Keratinocyte (primary cell): ENCODE measurements at regions not wholly inside any gene's neighbourhood (a gene's known extent, or its start where the extent isn't known, plus 50 kb on each side); places are given as distances from the start of the nearest gene placed in this dataset.

ENCODE experiments used
- DNase-seq: peaks from one replicate; pipeline ENCODE4 v3.0.0-alpha.2; 2011; ENCODE audit warnings: low read depth, missing footprints, low spot score
- FAIRE-seq: peaks from 2 replicates; lab custom pipeline; 2011; peaks lifted over from hg19 to GRCh38; lab: Jason Lieb, UNC
- H2AFZ ChIP-seq: 2 replicates; pipeline ENCODE4 v1.6.0; 2012; ENCODE audit warnings: low read length, control low read depth, inconsistent platforms; ENCODE audit not compliant: control insufficient read depth
- H3K27ac ChIP-seq: 2 replicates; pipeline ENCODE4 v1.5.1; 2011; ENCODE audit warnings: low read length; ENCODE audit not compliant: control insufficient read depth, insufficient read depth
- H3K27me3 ChIP-seq: 3 replicates; pipeline ENCODE4 v1.6.0; 2011; ENCODE audit warnings: low read length; ENCODE audit not compliant: control insufficient read depth, insufficient read depth; ENCODE audit errors: extremely low read depth
- H3K36me3 ChIP-seq, 2 experiments: 2 replicates in 1 of 2; 3 replicates in 1 of 2; pipeline ENCODE4 v1.5.1; 2011; ENCODE audit warnings: low read length in 2 of 2, mild to moderate bottlenecking in 1 of 2; ENCODE audit not compliant: control insufficient read depth in 2 of 2, insufficient read depth in 2 of 2; ENCODE audit errors: extremely low read depth in 1 of 2
- H3K4me1 ChIP-seq: 3 replicates; pipeline ENCODE4 v1.5.1; 2011; ENCODE audit warnings: low read length; ENCODE audit not compliant: control insufficient read depth, insufficient read depth; ENCODE audit errors: extremely low read depth
- H3K4me2 ChIP-seq: 3 replicates; pipeline ENCODE4 v1.6.0; 2011; ENCODE audit warnings: low read depth, low read length; ENCODE audit not compliant: control insufficient read depth, insufficient read depth; ENCODE audit errors: extremely low read depth
- H3K4me3 ChIP-seq, 3 experiments: fragments of 200-600 bp in 1 of 3; sonication (generic) in 1 of 3; 2 replicates in 2 of 3; 3 replicates in 1 of 3; pipeline ENCODE4 v1.5.1; 2011 to 2016; ENCODE audit warnings: low read length in 3 of 3, mild to moderate bottlenecking in 3 of 3, control low read depth in 2 of 3, inconsistent platforms in 1 of 3, low read depth in 1 of 3, mixed read lengths in 1 of 3, mixed run types in 1 of 3, moderate library complexity in 1 of 3; ENCODE audit not compliant: control insufficient read depth in 2 of 3, insufficient read depth in 2 of 3; ENCODE audit errors: extremely low read depth in 1 of 3
- H3K79me2 ChIP-seq: 2 replicates; pipeline ENCODE4 v1.6.0; 2012; ENCODE audit warnings: low read length; ENCODE audit not compliant: control insufficient read depth, insufficient read depth
- H3K9ac ChIP-seq: 3 replicates; pipeline ENCODE4 v1.6.0; 2011; ENCODE audit warnings: low read length; ENCODE audit not compliant: control insufficient read depth, insufficient read depth; ENCODE audit errors: extremely low read depth
- H3K9me1 ChIP-seq: 3 replicates; pipeline ENCODE4 v1.6.0; 2011; ENCODE audit warnings: low read length; ENCODE audit not compliant: control insufficient read depth, insufficient read depth; ENCODE audit errors: extremely low read depth
- H3K9me3 ChIP-seq: 2 replicates; pipeline ENCODE4 v1.5.1; 2012; ENCODE audit warnings: low read depth, low read length; ENCODE audit not compliant: control insufficient read depth
- H4K20me1 ChIP-seq: 3 replicates; pipeline ENCODE4 v1.6.0; 2011; ENCODE audit warnings: low read length; ENCODE audit not compliant: control insufficient read depth, insufficient read depth; ENCODE audit errors: extremely low read depth
- CTCF ChIP-seq, 3 experiments: IDR thresholded peaks in 1 of 3; conservative IDR thresholded peaks in 1 of 3; optimal IDR thresholded peaks in 1 of 3; 2 replicates in 2 of 3; 3 replicates in 1 of 3; pipeline versions ENCODE3 to v1.5.1; 2011; ENCODE audit warnings: low read length in 3 of 3, mild to moderate bottlenecking in 3 of 3, moderate library complexity in 2 of 3, control low read depth in 1 of 3, inconsistent platforms in 1 of 3; ENCODE audit not compliant: insufficient read depth in 2 of 3; ENCODE audit errors: extremely low read depth in 1 of 3
- EZH2 ChIP-seq: IDR thresholded peaks from one replicate; pipeline ENCODE4 v1.6.1; 2012; ENCODE audit warnings: inconsistent platforms, mild to moderate bottlenecking, low read length, moderate library complexity
- dilution Hi-C: fragments of 300-500 bp; cut with MboI; formaldehyde crosslinking; loops from one replicate; pipeline ENCODE4 v1.7.0; 2020; ENCODE audit warnings: low sequenced_read_pairs; ENCODE audit not compliant: extremely low pct_ligation_motif_present

DNA sequence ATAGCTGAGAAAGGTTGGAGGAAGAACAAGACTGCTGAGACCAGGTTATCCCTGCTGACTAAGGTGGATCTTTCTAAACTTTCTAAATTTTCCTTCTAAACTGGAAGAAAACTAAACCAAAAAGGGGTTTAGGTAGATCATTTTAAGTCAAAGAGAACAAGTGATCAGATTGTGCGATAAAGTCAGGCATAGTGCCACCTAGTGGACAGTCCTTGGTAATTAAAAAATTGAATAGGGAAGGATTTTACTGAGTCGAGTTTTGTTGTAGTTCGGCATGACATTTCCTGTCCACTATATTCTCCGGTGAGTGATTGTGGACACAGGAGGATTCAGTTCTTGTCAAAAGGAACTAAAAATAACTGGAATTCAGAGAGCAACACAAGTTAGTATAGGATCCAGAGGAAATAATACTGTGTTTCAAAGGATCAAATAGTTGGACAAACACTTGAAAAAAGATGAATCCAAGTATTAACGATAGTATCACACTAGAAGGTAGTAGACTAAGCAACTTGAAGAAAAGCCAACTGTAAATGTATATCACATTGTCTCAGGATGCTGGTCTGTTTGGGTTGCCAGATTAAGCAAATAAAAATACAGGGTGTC, 1236.4 kb downstream of the FAM181B start:
- DNase-seq, result no peak
- H3K27me3 ChIP-seq, result no peaks in the 10 kb centered on the region
- no peak overlapping the region for H3K27ac ChIP-seq
- H2AFZ ChIP-seq, result no peak overlapping the region
- H3K4me1 ChIP-seq, result no peaks in the 10 kb centered on the region
- H3K9ac ChIP-seq, result no peak overlapping the region
- no peaks in the 10 kb centered on the region for H3K9me1 ChIP-seq
- no peaks in the 10 kb centered on the region for H3K9me3 ChIP-seq
- H3K79me2 ChIP-seq, result no peaks in the 10 kb centered on the region
- TF ChIP-seq CTCF (optimal IDR thresholded peaks at IDR 0.05 in 1 of 3, IDR thresholded peaks at IDR 0.05 in 1 of 3, conservative IDR thresholded peaks at IDR 0.05 in 1 of 3; ENCODE audit: extremely low read depth in 1 of 3, insufficient read depth in 2 of 3, low read length in 3 of 3) (peak in 2 of 3 experiments; percentile 45 to 53), EZH2 (no peak)
- H3K36me3 ChIP-seq, result no peaks in the 10 kb centered on the region
- H3K4me3 ChIP-seq, result no peak overlapping the region
- no peak overlapping the region for H3K4me2 ChIP-seq
- no peaks in the 10 kb centered on the region for H4K20me1 ChIP-seq
- dilution Hi-C loops, result no loop called here
- FAIRE-seq, result no peak

- H3K79me2 ChIP-seq, result no peaks in the 10 kb centered on the region
- H3K27ac ChIP-seq, result no peak overlapping the region
- no peak overlapping the region for H3K4me2 ChIP-seq
- no peak for TF ChIP-seq CTCF (optimal IDR thresholded peaks at IDR 0.05 in 1 of 3, IDR thresholded peaks at IDR 0.05 in 1 of 3, conservative IDR thresholded peaks at IDR 0.05 in 1 of 3; ENCODE audit: extremely low read depth in 1 of 3, insufficient read depth in 2 of 3, low read length in 3 of 3)
- no peak for TF ChIP-seq EZH2
- no peaks in the 10 kb centered on the region for H3K4me1 ChIP-seq
- no peaks in the 10 kb centered on the region for H3K27me3 ChIP-seq
- no peak for FAIRE-seq
- H4K20me1 ChIP-seq, result no peaks in the 10 kb centered on the region
- no peaks in the 10 kb centered on the region for H3K36me3 ChIP-seq
- H2AFZ ChIP-seq, result no peak overlapping the region
- H3K9me1 ChIP-seq, result no peaks in the 10 kb centered on the region
- no peak overlapping the region for H3K4me3 ChIP-seq
- no peak for DNase-seq
- dilution Hi-C loops, result no loop called here
- H3K9ac ChIP-seq, result no peak overlapping the region
- no peaks in the 10 kb centered on the region for H3K9me3 ChIP-seq
Measured at GRCh38 chr11:81496601-81497000, 1237.1 kb downstream of the FAM181B start.
